ENCODE measurements at regions not wholly inside any gene's neighbourhood (a gene's known extent, or its start where the extent isn't known, plus 50 kb on each side); places are given as distances from the start of the nearest gene placed in this dataset.
"Not testable (repeated sequence)": the region's sequence is repeated elsewhere in the genome, so short reads cannot be mapped to it uniquely, and the experiment has no call there.

- DNase-seq (ENCODE audit: low spot score) = no peak
- in situ Hi-C loops (cut with MboI; ENCODE audit: low pct_unique_long_range_greater_than_20kb, low sequenced_read_pairs, unreplicated experiment) = no loop called here
Observed at GRCh38 chr6:160883999-160884398, 107.6 kb upstream of the MAP3K4 start.

GRCh38 chr6:160889148-160889547 is 102.4 kb upstream of the MAP3K4 start:
- in situ Hi-C loops (cut with MboI; ENCODE audit: low pct_unique_long_range_greater_than_20kb, low sequenced_read_pairs, unreplicated experiment); DNase-seq (ENCODE audit: low spot score): not testable (repeated sequence)

More at GRCh38 chr6:160883999-160884398, 107.6 kb upstream of the MAP3K4 start:
- TF ChIP-seq CTCF (IDR thresholded peaks at IDR 0.05; ENCODE audit: extremely low read depth, insufficient read depth, missing control alignments) = no peak

GRCh38 chr6:160891690-160892089 is 99.9 kb upstream of the MAP3K4 start:
- no peak for DNase-seq (ENCODE audit: low spot score)
- in situ Hi-C loops (cut with MboI; ENCODE audit: low pct_unique_long_range_greater_than_20kb, low sequenced_read_pairs, unreplicated experiment) = no loop called here
- TF ChIP-seq CTCF (IDR thresholded peaks at IDR 0.05; ENCODE audit: extremely low read depth, insufficient read depth, missing control alignments) = no peak

GRCh38 chr6:160895562-160895961 is 96.0 kb upstream of the MAP3K4 start:
- TF ChIP-seq CTCF (IDR thresholded peaks at IDR 0.05; ENCODE audit: extremely low read depth, insufficient read depth, missing control alignments) = no peak
- no peak for DNase-seq (ENCODE audit: low spot score)
- in situ Hi-C loops (cut with MboI; ENCODE audit: low pct_unique_long_range_greater_than_20kb, low sequenced_read_pairs, unreplicated experiment) = no loop called here

GRCh38 chr6:160899671-160900430 is 91.7 kb upstream of the MAP3K4 start:
- in situ Hi-C loops (cut with MboI; ENCODE audit: low pct_unique_long_range_greater_than_20kb, low sequenced_read_pairs, unreplicated experiment) = no loop called here
- TF ChIP-seq CTCF (IDR thresholded peaks at IDR 0.05; ENCODE audit: extremely low read depth, insufficient read depth, missing control alignments) = no peak
- DNase-seq (ENCODE audit: low spot score) = no peak

- in situ Hi-C loops (cut with MboI; ENCODE audit: low pct_unique_long_range_greater_than_20kb, low sequenced_read_pairs, unreplicated experiment) = no loop called here
- no peak for TF ChIP-seq CTCF (IDR thresholded peaks at IDR 0.05; ENCODE audit: extremely low read depth, insufficient read depth, missing control alignments)
- DNase-seq (ENCODE audit: low spot score) = no peak
Observed at GRCh38 chr6:160911949-160912348, 79.6 kb upstream of the MAP3K4 start.

GRCh38 chr6:160912411-160912810 is 79.2 kb upstream of the MAP3K4 start:
- no peak for TF ChIP-seq CTCF (IDR thresholded peaks at IDR 0.05; ENCODE audit: extremely low read depth, insufficient read depth, missing control alignments)
- DNase-seq (ENCODE audit: low spot score) = no peak
- in situ Hi-C loops (cut with MboI; ENCODE audit: low pct_unique_long_range_greater_than_20kb, low sequenced_read_pairs, unreplicated experiment) = no loop called here
